ENCODE measurements at regions not wholly inside any gene's neighbourhood (a gene's known extent, or its start where the extent isn't known, plus 50 kb on each side); places are given as distances from the start of the nearest gene placed in this dataset.

GRCh38 chr2:196260546-196260945 is 89.2 kb upstream of the STK17B start:
- TF ChIP-seq BHLHE40 (IDR thresholded peaks at IDR 0.05; ENCODE audit: borderline replicate concordance) (no peak), SP1 (IDR thresholded peaks at IDR 0.05) (no peak), PKNOX1 (IDR thresholded peaks at IDR 0.05) (no peak), SUZ12 (IDR thresholded peaks at IDR 0.05) (no peak), FOXA1 (IDR thresholded peaks at IDR 0.05) (no peak), FOXM1 (IDR thresholded peaks at IDR 0.05; ENCODE audit: borderline replicate concordance) (no peak), FOXK2 (IDR thresholded peaks at IDR 0.05) (no peak), ELF4 (IDR thresholded peaks at IDR 0.05) (no peak), HDGF (IDR thresholded peaks at IDR 0.05; ENCODE audit: borderline replicate concordance) (no peak), ZNF384 (IDR thresholded peaks at IDR 0.05) (no peak), LEF1 (IDR thresholded peaks at IDR 0.05; ENCODE audit: borderline replicate concordance) (no peak), ARNT (IDR thresholded peaks at IDR 0.05) (no peak)

Data from HEK293T (cell line).